GM21576 (cell line): ENCODE measurements at regions not wholly inside any gene's neighbourhood (a gene's known extent, or its start where the extent isn't known, plus 50 kb on each side); places are given as distances from the start of the nearest gene placed in this dataset.

Source experiments
- ATAC-seq: cut with Tn5 transposase; IDR thresholded peaks from one replicate; pipeline ENCODE4 v1.9.1; 2021; ENCODE audit warnings: mild to moderate bottlenecking, moderate library complexity; ENCODE audit not compliant: unreplicated experiment

DNA sequence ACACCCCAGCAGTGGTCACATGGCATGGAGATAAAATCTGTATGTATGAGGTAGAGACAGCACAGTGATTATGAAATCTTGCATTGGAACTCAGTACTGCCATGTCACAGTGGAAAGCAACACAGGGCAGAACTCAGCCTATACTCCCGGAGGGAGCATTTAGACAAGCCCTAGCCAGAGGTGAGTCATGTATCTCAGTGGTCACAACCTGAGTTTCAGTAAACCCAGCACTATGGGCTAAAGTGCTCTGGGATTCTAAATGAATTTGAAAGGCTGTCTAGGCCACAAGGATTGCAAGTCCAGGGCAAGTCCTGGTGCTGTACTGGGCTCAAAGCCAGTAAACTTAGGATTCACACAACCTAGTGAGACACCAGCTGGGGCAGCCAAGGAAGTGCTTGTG is 1717.1 kb upstream of the RAG2 start:
- no peak for ATAC-seq

DNA sequence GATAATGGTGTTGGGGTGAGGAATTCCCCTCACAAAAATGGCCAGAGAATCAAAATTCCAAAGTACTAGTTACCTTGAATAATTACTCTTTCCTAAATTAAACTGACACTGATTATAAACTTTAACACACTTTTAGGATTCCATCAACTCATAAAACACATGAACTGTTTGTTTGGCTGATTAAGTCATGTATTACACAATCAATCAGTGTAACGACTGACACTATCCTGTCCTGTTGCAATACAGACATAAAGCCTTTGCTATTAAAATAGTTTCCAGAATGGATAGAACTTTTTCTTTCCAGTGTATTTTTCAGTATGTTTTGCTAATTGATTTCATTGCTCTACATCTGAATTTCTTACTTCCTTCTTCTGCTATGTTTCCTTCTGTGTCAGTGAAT is 1709.4 kb upstream of the RAG2 start:
- no peak for ATAC-seq

DNA sequence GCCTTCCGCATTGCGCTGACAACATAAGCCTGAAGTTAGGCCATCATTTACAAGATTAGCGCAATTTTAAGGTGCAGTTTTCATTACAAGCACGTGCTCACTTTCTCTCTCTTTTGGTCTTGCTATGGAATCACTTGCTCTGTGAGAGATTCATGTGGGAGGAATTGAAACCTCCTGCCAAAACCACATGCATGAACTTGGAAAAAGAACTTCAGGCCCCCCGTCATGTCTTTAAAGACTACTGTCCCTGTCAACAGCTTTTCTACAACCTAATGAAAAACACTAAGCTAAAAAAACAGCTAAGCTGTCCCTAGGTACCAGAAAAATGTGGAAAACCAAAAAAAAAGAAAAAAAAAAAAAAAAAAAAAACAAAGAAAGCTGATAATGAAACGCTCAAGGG is 1707.6 kb upstream of the RAG2 start:
- no peak for ATAC-seq

DNA sequence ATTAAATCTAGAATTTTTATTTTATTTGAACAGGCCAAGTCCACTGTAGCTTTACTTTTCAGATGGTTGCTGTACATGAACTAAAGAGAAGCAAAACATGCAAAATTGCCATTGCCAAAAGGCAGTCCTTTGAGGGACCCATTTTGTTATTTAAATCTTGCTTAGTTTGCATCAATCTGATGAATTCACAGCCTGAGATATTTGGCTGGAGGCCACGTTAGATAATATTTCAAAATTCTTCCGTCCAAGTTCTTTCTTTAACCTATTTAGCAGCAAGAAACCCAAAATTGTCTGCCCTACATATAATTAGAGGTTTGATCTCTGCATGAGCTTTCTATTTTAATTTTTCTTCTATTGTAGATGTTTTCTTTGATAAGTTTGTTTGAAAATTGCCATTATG is 1706.9 kb upstream of the RAG2 start:
- no peak for ATAC-seq

DNA sequence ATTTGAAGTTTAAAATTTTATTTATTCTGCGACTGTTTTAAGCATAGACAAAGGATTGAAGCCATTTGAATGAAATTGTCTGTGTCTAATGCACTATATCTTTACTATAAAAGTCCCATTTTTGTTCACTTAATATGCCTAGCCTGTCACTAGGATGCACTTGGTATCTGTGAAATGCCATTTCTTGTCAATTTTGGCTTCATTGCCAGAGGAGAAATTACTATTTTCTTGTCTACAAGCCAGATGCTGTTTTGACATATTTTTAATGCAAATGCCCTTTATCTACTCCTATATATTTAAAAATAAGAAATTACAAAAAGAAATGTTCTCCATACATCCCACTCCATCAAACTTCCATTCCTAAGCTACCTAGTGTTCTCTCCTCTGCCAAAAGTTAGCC is 1704.5 kb upstream of the RAG2 start:
- no peak for ATAC-seq

DNA sequence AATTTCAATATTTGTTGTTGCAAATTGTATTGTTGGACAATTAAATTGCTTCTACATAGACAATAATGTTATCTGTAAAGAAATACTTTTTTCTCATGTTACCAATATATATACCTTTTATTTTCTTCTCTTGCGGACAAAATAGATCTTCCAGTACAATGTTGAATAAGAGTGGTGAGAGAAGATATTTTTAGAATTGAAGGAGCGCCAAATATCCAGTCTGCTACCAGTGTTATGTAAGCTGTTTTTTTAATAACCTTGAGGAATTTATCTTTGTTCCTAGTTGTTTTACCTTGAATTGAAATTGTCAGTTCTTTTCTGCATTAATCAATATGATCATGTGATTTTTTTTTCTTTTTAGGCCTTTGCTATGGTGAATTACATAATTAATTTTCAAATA is 1702.5 kb upstream of the RAG2 start:
- ATAC-seq, result no peak

DNA sequence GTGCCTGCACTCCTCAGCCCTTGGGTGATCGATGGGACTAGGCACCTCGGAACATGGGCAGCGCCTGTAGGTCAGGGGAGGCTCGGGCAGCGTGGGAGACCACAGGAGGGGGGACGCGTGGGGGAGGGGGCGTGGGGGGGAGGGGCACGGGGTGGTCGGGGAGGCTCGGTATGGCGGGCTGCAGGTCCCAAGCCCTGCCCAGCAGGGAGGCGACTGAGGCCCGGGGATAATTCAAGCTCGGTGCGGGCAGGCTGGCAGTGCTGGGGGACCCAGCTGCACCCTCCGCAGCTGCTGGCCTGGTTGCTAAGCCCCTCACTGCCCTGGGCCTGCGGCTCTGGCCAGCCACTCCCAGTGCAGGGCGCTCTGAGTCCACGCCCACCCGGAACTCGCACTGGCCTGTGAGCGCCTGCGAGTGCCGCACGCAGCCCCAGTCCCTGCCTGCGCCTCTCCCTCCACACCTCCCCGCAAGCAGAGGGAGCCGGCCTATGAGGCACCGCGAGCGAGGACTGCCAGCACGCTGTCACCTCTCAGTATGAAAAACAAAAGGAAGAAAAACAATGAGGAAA is 1698.3 kb upstream of the RAG2 start:
- no peak for ATAC-seq

DNA sequence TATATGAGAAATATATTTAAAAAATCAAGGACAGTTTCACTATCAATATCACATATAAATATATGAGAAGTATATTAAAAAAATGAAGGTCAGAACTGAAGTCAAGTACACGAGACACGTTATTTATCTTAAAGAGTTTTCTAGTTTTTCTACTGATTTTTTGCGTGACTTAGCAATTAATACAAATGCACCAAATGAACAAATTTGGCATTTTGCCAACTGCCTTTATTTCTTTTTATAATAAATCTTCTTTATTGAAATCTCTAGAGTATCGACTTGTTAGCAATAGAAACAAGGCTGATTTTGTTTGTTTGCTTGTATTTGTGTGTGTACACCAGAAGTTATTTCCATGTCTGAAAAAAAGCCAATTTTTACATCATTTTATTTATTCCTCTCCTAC is 1684.7 kb upstream of the RAG2 start:
- ATAC-seq, result no peak

DNA sequence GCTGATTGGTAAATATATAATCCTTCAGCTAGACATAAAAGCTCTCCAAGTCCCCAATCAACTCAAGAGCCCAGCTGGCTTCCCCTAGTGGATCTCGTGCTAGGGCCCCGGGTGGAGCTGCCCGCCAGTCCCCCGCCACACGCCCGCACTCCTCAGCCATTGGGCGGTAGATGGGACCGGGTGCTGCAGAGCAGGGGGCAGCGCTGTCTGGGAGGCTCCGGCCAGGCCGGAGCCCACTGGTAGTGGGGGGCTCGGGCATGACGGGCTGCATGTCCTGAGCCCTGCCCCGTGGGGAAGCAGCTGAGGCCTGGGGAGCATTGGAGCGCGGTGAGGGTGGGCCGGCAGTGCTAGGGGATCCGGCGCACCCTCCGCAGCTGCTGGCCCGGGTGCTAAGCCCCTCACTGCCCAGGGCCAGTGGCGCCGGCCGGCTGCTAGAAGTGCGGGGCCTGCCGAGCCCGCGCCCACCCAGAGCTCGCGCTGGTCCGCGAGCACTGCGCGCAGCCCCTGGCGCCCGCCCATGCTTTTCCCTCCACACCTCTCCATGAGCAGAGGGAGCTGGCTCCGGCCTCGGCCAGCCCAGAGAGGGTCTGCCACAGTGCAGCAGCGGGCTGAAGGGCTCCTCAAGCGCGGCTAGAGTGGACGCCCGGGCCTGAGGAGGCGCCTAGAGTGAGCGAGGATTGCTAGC is 1680.6 kb upstream of the RAG2 start:
- ATAC-seq, result no peak

DNA sequence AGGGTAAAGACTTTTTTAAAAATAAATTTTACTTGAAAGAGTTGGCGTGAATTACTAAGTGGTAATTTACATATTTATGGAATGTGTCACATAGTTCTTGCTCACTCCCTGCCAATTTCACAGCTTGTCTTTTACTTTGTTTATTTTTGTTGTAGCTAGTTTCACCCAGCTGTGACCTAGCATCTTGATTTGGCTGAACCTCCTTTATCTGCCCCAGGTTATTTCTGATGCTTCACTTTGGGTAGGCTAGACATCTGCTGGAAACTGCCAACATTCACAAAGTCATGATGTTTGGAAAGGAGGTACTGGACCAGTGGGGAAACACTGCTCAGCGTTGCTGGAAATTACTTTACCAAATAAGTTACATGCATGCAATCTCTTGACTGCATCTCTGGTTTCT is 1676.0 kb upstream of the RAG2 start:
- ATAC-seq, result no peak

DNA sequence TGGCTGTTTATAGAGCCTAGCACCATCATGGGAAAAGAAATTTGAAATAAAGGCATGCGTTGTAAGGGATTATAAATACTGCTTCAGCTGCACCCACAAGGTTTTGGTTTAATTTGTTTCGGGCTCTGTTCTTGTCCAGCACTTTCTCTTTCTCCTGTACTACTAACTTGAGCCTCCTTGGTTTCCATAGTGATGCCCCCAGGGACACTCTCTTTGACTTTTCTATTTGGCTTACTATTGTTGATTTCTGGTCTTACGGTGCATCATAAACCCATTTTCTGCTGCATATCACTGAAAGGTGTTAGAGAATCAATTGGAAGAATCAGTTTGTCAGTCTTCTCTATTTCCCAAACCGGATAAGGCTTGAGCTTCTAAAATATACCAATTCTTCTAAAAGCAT is 1674.3 kb upstream of the RAG2 start:
- ATAC-seq, result no peak

DNA sequence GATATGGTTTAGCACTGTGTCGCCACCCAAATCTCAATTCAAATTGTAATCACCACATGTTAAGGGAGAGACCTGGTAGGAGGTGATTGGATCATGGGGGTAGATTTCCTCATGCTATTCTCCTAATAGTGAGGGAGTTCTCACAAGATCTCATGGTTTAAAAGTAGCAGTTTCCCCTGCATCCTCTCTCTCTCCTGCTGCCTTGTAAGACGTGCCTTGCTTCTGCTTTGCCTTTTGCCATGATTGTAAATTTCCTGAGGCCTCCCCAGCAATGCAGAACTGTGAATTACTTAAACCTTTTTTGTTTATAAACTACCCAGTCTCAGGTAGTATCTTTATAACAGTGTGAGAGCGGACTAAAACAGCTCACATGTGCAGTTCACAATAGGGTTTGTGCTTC is 1668.7 kb upstream of the RAG2 start:
- ATAC-seq, result no peak

DNA sequence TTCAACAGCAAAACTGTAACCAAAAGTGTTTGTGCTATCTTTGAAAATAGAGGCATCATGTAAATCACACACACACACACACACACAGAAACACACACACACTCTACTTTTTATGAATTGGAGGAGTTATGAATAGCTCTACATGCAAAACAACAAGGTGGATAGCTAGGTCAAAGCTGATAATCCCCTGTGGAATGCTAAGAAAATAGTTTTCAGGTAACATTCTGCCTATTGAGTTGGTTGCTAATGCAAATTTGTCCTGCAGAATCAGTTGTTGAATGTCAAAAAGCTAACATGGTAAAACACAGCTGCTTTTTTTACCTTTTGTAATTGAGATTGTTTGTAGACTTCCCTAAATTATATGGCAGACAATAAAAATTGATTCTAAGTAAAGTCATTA is 1658.4 kb upstream of the RAG2 start:
- ATAC-seq, result no peak

DNA sequence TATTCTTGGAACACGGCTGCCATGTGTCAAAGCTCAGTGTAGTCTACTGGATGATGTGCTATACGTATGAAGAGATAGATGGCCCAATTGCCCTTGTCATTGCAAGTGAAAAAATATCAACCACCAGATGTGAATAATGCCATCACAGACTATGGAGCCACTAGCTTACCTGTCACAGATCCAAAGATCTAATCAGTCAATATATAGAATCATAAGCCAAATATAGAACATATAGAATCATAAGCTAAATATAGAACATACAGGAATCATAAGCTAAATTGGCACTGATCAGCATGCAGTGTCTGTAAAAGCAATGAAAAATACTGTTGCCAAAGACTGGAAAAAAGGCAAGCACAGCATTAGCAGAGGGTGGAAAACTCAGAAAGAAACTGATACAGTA is 1656.9 kb upstream of the RAG2 start:
- no peak for ATAC-seq

DNA sequence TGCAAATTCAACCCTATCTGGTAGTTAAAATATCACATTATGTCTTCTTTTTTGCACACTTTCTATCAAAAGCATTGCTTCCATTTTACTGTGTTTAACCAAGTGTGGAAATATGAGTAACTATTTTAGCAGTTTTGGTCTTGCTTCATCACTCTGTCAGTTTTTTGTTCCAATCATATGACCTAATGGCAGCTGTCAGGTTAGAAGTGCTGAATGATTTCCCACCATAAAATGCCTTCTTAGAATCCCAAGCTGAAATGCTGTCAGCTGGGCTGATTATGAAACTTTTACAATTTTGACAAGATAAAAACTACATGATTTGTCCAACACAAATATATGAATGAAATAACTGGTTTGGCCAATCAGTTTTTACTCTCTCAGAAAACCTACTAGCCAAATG is 1654.6 kb upstream of the RAG2 start:
- no peak for ATAC-seq

DNA sequence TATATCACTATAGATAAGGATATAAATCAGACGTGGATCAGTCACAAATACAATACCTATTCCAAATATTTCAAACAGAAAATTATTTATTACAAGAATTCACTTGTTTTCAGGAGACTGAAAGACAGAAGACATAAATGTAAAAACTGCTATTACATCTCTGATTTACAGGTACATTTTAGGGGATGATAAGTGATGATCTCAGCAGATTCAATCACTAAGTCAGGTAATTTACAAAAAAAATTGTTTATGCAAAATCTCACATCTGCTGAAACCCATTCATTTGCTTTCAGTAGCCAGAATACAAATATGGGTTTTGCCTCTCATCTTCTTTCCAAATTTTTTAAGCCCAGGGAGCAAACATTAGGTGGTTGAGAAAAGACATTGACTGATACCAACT is 1648.4 kb upstream of the RAG2 start:
- no peak for ATAC-seq

DNA sequence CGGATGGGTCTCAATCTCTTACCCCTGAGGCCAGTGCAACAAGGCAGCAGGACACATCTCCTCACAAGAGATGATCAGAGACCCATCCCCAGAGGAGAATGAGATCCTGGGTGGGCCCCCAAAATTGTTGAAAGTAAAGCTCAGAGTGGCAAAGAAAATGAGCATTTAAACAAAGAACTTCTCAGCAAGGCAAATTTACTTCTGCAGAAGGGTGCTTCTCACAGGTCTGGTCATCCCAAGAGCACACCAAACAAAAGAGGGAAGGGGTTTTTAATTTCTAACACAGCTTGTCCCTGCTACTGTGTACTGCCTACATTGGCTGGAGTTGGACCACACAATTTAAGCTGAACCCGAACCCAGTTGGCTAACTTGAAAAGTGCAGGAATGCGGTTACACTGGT is 1628.6 kb upstream of the RAG2 start:
- no peak for ATAC-seq

DNA sequence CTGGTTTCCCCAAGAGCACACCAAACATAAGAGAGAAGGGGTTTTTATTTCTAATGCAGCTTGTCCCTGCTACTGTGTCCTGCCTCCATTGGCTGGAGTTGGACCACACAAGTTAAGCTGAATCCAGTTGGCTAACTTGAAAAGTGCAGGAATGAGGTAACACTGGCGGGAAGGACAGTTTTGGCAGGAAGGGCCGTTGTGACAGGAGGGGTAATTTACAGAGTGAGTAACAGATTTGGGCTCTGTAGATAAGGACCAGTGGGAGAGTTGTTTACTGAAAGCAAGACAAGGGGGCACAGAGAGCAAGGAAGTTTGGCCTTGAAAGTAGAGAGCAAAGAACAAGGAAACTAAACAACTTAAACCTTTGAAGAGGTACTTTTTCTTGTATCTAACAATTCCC is 1623.3 kb upstream of the RAG2 start:
- ATAC-seq, result no peak

DNA sequence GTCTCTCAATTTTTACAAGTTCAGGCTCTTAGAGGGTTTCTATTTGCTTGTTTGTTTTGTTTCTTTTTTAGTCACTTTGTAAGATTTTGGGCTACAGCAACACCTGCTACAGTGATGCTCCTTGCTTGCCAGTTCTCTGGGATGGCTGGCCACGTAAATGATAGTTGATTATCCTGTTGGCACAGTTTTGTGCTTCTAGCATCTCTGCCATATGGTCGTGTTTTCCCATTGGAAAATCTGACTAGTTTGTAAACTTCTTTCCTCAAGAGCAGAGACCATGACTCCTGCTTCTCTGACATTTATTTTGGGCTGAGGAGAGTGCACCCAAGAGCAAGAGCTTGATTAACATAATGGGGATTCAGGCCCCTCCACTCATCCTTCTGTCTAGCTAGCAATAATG is 1621.6 kb upstream of the RAG2 start:
- ATAC-seq, result no peak

DNA sequence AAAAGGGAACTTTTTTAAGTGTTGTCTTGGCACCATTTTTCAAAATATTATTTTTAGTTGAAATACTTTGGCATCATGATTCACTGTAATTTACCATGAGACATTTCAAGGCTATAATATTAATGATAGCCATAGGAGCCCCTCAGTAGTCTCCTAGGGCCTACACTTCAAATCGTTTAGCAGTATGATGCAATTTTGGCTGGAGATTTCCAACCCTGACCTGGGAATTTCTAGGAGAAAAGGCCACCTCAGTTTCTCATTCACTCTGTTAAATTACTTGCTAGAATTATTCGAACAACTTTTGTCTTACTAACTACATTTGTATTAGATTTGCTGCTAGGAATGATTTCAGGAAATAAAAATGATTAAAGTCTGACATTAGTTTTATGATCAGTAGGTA is 1610.9 kb upstream of the RAG2 start:
- ATAC-seq, result no peak

DNA sequence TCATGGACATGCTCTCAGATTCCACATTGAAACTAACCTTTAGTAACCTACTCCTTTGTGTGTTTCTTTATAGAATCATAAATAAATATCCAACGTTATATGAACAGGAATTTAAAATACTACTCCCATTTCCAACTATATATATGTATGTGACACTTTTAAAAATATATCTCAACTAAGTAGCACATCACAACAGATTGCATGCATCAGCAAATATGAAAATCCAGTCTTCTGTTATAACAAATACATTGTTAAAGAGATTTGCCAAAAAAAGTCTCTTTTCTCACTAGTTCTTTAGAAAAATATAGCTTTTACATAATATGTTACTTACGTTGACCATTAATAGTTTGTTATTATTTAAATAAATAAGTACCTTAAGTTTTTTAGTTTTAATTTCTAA is 1608.6 kb upstream of the RAG2 start:
- no peak for ATAC-seq

DNA sequence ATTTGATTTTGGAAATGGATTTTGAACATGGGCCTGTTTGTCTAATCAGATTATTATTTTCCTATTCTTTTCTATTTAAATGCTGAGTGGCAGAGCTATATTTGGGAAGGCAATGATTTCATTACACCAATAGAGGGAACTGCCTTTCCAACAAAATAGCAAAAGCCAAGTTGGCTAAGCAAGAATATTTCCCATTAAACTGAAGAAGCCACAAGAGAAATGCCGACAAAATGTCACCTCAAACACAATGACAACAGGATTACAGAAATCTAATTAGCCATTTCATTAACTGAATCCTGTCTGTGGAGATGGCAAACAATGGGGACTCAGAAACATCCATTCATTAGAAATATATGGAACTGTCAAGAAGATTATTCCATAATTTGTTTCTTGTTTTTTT is 1593.1 kb upstream of the RAG2 start:
- no peak for ATAC-seq

DNA sequence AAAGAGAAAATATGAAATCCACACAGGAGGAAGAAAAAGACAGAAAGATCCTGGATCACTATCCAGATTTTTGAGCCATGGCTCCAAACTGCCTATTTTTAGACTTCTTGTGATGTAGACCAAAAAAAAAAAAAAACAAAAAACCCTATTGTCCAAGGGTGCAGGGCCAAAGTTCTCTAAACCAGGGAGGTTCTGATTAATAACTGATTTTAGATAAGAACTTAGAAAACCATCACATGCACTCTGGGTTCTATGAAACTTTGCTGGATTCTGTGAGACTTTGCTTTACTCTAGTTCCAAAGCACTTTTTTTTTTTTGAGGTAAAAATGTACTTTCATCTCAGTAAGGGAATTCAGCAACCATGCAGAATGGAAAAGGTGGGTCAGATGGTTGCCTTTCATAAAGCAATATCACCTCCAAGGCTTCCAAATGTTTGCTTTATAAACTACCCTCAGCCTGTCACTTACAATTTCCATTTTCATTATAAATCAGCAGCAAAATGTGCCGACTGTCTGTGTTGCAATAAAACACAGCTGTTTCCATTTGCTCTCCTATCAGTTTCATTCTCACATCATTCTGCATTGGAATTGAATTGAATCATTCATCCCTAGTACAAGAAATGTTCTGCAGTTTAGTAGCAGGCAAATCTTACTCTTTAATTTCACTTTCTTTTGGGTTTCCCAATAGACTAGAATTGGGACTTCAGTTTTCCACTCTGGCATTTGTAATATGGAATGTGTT is 1584.3 kb upstream of the RAG2 start:
- ATAC-seq, result no peak
